GM12878 (cell line): ENCODE measurements at regions not wholly inside any gene's neighbourhood (a gene's known extent, or its start where the extent isn't known, plus 50 kb on each side); places are given as distances from the start of the nearest gene placed in this dataset.

Source experiments
- ATAC-seq: fragments of 200-7000 bp; cut with Tn5 transposase; 3 replicates; pipeline ENCODE4 v1.9.1; 2020; ENCODE audit warnings: mild to moderate bottlenecking, moderate library complexity
- BruUV-seq: library from RNA; stranded (reverse); fragments of 400-500 nt; replicated peaks from 2 replicates; lab custom pipeline; 2021; lab: Mats Ljungman, UMichigan
- CTCF ChIA-PET: fragments of 300-600 bp; sonication (Branson Sonifier 250); formaldehyde crosslinking; extraction: SDS; loops from one replicate; lab custom pipeline; 2021; ENCODE audit warnings: inconsistent platforms; lab: Yijun Ruan, JAX
- POLR2A ChIA-PET: fragments of 350-600 bp; formaldehyde crosslinking; extraction: SDS; loops from one replicate; lab custom pipeline; 2021; ENCODE audit warnings: inconsistent platforms; lab: Charles Lee
- RAD21 ChIA-PET: fragments of 300-600 bp; sonication (Branson Sonifier 250); formaldehyde crosslinking; loops from one replicate; lab custom pipeline; 2023; ENCODE audit warnings: antibody characterized with exemption; ENCODE audit not compliant: unreplicated experiment; lab: Charles Lee
- SMC1A ChIA-PET: fragments of 300-600 bp; sonication (Branson Sonifier 250); formaldehyde crosslinking; loops from one replicate; lab custom pipeline; 2023; ENCODE audit not compliant: unreplicated experiment, uncharacterized antibody; lab: Charles Lee
- DNase-seq: peaks from one replicate; pipeline ENCODE4 v3.0.0-alpha.2; 2011; ENCODE audit warnings: low read depth, low spot score
- FAIRE-seq: peaks from 3 replicates; lab custom pipeline; 2011; peaks lifted over from hg19 to GRCh38; lab: Jason Lieb, UNC
- H2AFZ ChIP-seq: 2 replicates; pipeline ENCODE4 v1.6.0; 2011; ENCODE audit warnings: low read depth, low read length, control low read depth; ENCODE audit not compliant: control insufficient read depth
- H3K27ac ChIP-seq: 2 replicates; pipeline ENCODE4 v1.5.1; 2011; ENCODE audit warnings: control low read depth; ENCODE audit not compliant: control insufficient read depth, insufficient read depth
- H3K27me3 ChIP-seq, 2 experiments: replicated peaks in 1 of 2; 2 replicates each; pipeline versions ENCODE4 v1.6.0 to v1.6.1; 2011; ENCODE audit warnings: low read length in 1 of 2; ENCODE audit not compliant: control insufficient read depth in 2 of 2, insufficient read depth in 2 of 2
- H3K36me3 ChIP-seq, 2 experiments: 2 replicates each; pipeline ENCODE4 v1.5.1; 2011; ENCODE audit warnings: low read length in 1 of 2; ENCODE audit not compliant: control insufficient read depth in 2 of 2, insufficient read depth in 2 of 2
- H3K4me1 ChIP-seq: 2 replicates; pipeline ENCODE4 v1.6.1; 2011; ENCODE audit warnings: mild to moderate bottlenecking, low read length, moderate library complexity, mixed read lengths; ENCODE audit not compliant: control insufficient read depth, insufficient read depth
- H3K4me2 ChIP-seq: 2 replicates; pipeline ENCODE4 v1.6.0; 2011; ENCODE audit warnings: control low read depth; ENCODE audit not compliant: control insufficient read depth, insufficient read depth
- H3K4me3 ChIP-seq: fragments of 200-600 bp; sonication (generic); 2 replicates; pipeline ENCODE4 v1.5.1; 2016
- H3K79me2 ChIP-seq: 2 replicates; pipeline ENCODE4 v1.6.0; 2011; ENCODE audit warnings: low read length; ENCODE audit not compliant: control insufficient read depth, insufficient read depth
- H3K9ac ChIP-seq: 2 replicates; pipeline ENCODE4 v1.8.0; 2011; ENCODE audit warnings: low read length, control low read depth, mixed read lengths; ENCODE audit not compliant: control insufficient read depth, insufficient read depth
- H3K9me3 ChIP-seq: replicated peaks from 3 replicates; pipeline ENCODE4 v1.5.1; 2011; ENCODE audit warnings: mild to moderate bottlenecking, low read length; ENCODE audit not compliant: control insufficient read depth, insufficient read depth
- H4K20me1 ChIP-seq: 2 replicates; pipeline ENCODE4 v1.6.0; 2011; ENCODE audit not compliant: control insufficient read depth, insufficient read depth
- HCFC1 ChIP-seq: fragments of 150-350 bp; IDR thresholded peaks from 2 replicates; pipeline ENCODE4 v1.6.1; 2014; ENCODE audit warnings: low read length
- MLLT1 ChIP-seq: fragments of 450-650 bp; IDR thresholded peaks from 2 replicates; pipeline ENCODE4 v1.6.1; 2016; ENCODE audit warnings: mild to moderate bottlenecking
- NRF1 ChIP-seq: conservative IDR thresholded peaks from 2 replicates; pipeline ENCODE4 v1.6.1; 2011; ENCODE audit warnings: mild to moderate bottlenecking, low read depth, low read length, improper control_type of control experiment
- SIN3A ChIP-seq: IDR thresholded peaks from 2 replicates; pipeline ENCODE4 v1.6.1; 2012; ENCODE audit warnings: low read depth, low read length, improper control_type of control experiment
- SMAD5 ChIP-seq: IDR thresholded peaks from 2 replicates; pipeline ENCODE4 v1.6.1; 2016; ENCODE audit warnings: antibody characterized with exemption, low read depth
- TCF7 ChIP-seq: IDR thresholded peaks from 2 replicates; pipeline ENCODE4 v1.6.1; 2014; ENCODE audit warnings: antibody characterized with exemption, borderline replicate concordance
- ZBTB40 ChIP-seq: fragments of 450-650 bp; IDR thresholded peaks from 2 replicates; pipeline ENCODE4 v1.6.1; 2016; ENCODE audit warnings: mild to moderate bottlenecking, moderate library complexity, borderline replicate concordance
- WGBS: methylation state at CpG from one replicate; pipeline ENCODE4 v1.1.6; 2016; ENCODE audit warnings: low lambda C conversion rate; ENCODE audit not compliant: insufficient replicate concordance, insufficient coverage; ENCODE audit errors: missing lambda C conversion rate; 5-methylcytosine and 5-hydroxymethylcytosine counted together
- in situ Hi-C: fragments of 300-500 bp; cut with MboI; formaldehyde crosslinking; loops from 9 replicates; pipeline ENCODE4 v1.14.3; 2018; ENCODE audit warnings: mixed read lengths
- intact Hi-C: fragments of 100-400 bp; cut with micrococcal nuclease; formaldehyde crosslinking; loops from one replicate; pipeline ENCODE4 v1.14.2; 2022; ENCODE audit not compliant: unreplicated experiment

GRCh38 chr18:70870292-70870691 is 581.4 kb downstream of the SOCS6 start:
- SMC1A ChIA-PET = no interaction called here

More at GRCh38 chr18:70870292-70870691, 581.4 kb downstream of the SOCS6 start:
- Histone ChIP-seq H4K20me1 (no peaks in the 10 kb centered on the region), H3K27me3 (no peaks in the 10 kb centered on the region), H3K36me3 (no peaks in the 10 kb centered on the region), H3K27ac (no peak overlapping the region), H3K79me2 (no peaks in the 10 kb centered on the region), H2AFZ (no peak overlapping the region), H3K4me3 (no peak overlapping the region), H3K4me1 (no peaks in the 10 kb centered on the region), H3K9ac (no peak overlapping the region), H3K4me2 (no peak overlapping the region)
- in situ Hi-C loops = no loop called here
- WGBS = 0% methylated on average over 1 of the region's 1 CpG
- FAIRE-seq (no peak), ATAC-seq (no peak), DNase-seq (no peak)
- ChIA-PET RAD21 (no interaction called here), CTCF (no interaction called here)
- TF ChIP-seq TCF7 (no peak), SMAD5 (no peak), HCFC1 (no peak), NRF1 (no peak), MLLT1 (no peak), SIN3A (no peak), ZBTB40 (no peak)
- TF ChIP-seq, all 136 proteins: peak for 0
- POLR2A ChIA-PET = no interaction called here
- intact Hi-C loops = no loop called here
- BruUV-seq = no TSS peak
- H3K9me3 ChIP-seq = no peaks in the 10 kb centered on the region
